Thymus (tissue), 11 donors: ENCODE measurements at regions not wholly inside any gene's neighbourhood (a gene's known extent, or its start where the extent isn't known, plus 50 kb on each side); places are given as distances from the start of the nearest gene placed in this dataset.

Experiments
- DNase-seq, 9 donors: peaks; one replicate each; pipeline ENCODE4 v3.0.0-alpha.2; 2013; ENCODE audit warnings: low spot score in 9 of 9, low read depth in 6 of 9, missing footprints in 1 of 9
- H3K27ac ChIP-seq, 2 donors: one replicate each; pipeline ENCODE4 v1.5.1; 2013; ENCODE audit warnings: control low read depth in 1 of 2, low read depth in 1 of 2, low read length in 1 of 2, mild to moderate bottlenecking in 1 of 2, moderate library complexity in 1 of 2
- H3K27me3 ChIP-seq, 2 donors: one replicate each; pipeline ENCODE4 v1.5.1; 2013; ENCODE audit warnings: low read length in 1 of 2; ENCODE audit not compliant: control insufficient read depth in 2 of 2, insufficient read depth in 1 of 2
- H3K36me3 ChIP-seq, 2 donors: one replicate each; pipeline ENCODE4 v1.5.1; 2013; ENCODE audit warnings: low read length in 1 of 2, mild to moderate bottlenecking in 1 of 2, moderate library complexity in 1 of 2; ENCODE audit not compliant: control insufficient read depth in 2 of 2, insufficient read depth in 2 of 2
- H3K4me1 ChIP-seq, 2 donors: one replicate each; pipeline ENCODE4 v1.5.1; 2013; ENCODE audit warnings: low read length in 2 of 2; ENCODE audit not compliant: control insufficient read depth in 2 of 2, insufficient read depth in 2 of 2
- H3K4me3 ChIP-seq, 2 donors: one replicate each; pipeline ENCODE4 v1.5.1; 2013; ENCODE audit warnings: low read length in 2 of 2, control low read depth in 1 of 2, mild to moderate bottlenecking in 1 of 2
- H3K9me3 ChIP-seq, 2 donors: one replicate each; pipeline ENCODE4 v1.5.1; 2013; ENCODE audit warnings: low read length in 1 of 2, mild to moderate bottlenecking in 1 of 2; ENCODE audit not compliant: control insufficient read depth in 2 of 2, insufficient read depth in 1 of 2
- WGBS: extraction: QIAGEN DNeasy Blood & Tissue Kit; methylation state at CpG from one replicate; pipeline ENCODE4 v1.1.7; 2013; 5-methylcytosine and 5-hydroxymethylcytosine counted together
- donor health status: healthy.

DNA sequence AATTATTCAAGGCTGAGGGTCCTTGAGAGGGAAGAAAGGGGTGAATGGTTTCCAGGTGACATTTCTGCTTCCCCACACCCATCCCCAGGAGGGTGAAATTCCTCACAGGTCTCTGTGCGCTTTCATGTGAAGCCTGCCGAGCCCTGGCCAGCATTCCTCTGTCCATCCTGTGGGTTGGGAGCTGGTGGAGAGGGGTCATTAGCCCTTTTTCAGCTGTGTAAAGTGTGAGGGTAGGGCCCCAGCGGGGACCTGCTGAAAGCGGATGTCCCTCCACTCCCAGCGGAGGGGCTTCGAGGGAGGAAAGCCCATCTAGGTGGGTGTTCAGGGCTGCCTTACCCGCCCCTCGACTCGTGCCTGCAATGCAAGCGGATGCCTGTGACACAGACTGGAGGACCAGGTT is 53.3 kb upstream of the DLX4 start:
- Histone ChIP-seq H3K36me3 (no peaks in the 10 kb centered on the region), H3K4me3 (no peak overlapping the region), H3K27ac (no peak overlapping the region), H3K27me3 (peaks cover 13 to 79% of the 10 kb centered on the region in 2 donors), H3K4me1 (no peaks in the 10 kb centered on the region), H3K9me3 (no peaks in the 10 kb centered on the region)
- 47% methylated on average over 10 of the region's 10 CpGs for WGBS
- DNase-seq: no peak

- Histone ChIP-seq H3K27ac (no peak overlapping the region), H3K36me3 (no peaks in the 10 kb centered on the region), H3K27me3 (peaks cover 3 to 69% of the 10 kb centered on the region in 2 donors), H3K4me1 (no peaks in the 10 kb centered on the region), H3K9me3 (no peaks in the 10 kb centered on the region), H3K4me3 (no peak overlapping the region)
- WGBS: 85% methylated on average over 13 of the region's 13 CpGs
- no peak for DNase-seq
Observed at GRCh38 chr17:49916854-49917515, 52.0 kb upstream of the DLX4 start.

DNA sequence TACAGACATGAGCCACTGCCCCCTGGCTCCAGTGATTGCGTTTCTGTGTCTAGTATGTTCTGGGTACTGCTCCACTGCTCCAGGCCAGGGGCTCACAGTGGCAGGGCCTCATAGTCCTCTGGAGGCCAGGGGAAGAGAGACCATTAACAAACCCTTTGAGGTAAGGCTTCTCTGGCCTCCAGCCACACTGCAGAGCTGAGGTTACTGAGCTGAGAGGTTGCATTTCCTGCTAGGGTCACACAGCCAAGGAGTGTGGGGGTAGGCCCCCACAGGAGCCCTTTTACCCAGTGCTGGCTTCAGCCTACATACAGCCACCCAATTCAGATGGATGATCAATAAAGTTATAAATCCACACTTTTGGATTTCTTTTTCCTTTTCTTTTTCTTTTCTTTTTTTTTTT is 50.4 kb upstream of the DLX4 start:
- Histone ChIP-seq H3K4me3 (no peak overlapping the region), H3K27me3 (peaks cover 0 to 59% of the 10 kb centered on the region in 2 donors), H3K9me3 (no peaks in the 10 kb centered on the region), H3K4me1 (no peaks in the 10 kb centered on the region), H3K36me3 (no peaks in the 10 kb centered on the region), H3K27ac (no peak overlapping the region)
- 93% methylated on average over 1 of the region's 1 CpG for WGBS
- DNase-seq: no peak
